DMS114 treated with DMSO at 0.1 percent for 48 hours (cell line): ENCODE measurements at regions not wholly inside any gene's neighbourhood (a gene's known extent, or its start where the extent isn't known, plus 50 kb on each side); places are given as distances from the start of the nearest gene placed in this dataset.
"Not testable (repeated sequence)": the region's sequence is repeated elsewhere in the genome, so short reads cannot be mapped to it uniquely, and the experiment has no call there.

Experiments
- DNase-seq: peaks from one replicate; lab custom pipeline; 2025; ENCODE audit not compliant: unreplicated experiment; lab: John Stamatoyannopoulos, UW

GRCh38 chr1:166488327-166488726 is 321.5 kb upstream of the FAM78B start:
- DNase-seq, result no peak

- no peak for DNase-seq
Measured at GRCh38 chr1:166489356-166489669, 322.5 kb upstream of the FAM78B start.

GRCh38 chr1:166489670-166490436 is 323.1 kb upstream of the FAM78B start:
- no peak for DNase-seq

GRCh38 chr1:166490437-166490991 is 323.7 kb upstream of the FAM78B start:
- no peak for DNase-seq

GRCh38 chr1:166493765-166494164 is 327.0 kb upstream of the FAM78B start:
- DNase-seq, result not testable (repeated sequence)

- DNase-seq, result no peak
Measured at GRCh38 chr1:166507347-166507746, 331.9 kb upstream of the POGK start.

GRCh38 chr1:166511761-166512160 is 327.5 kb upstream of the POGK start:
- DNase-seq, result no peak

GRCh38 chr1:166514067-166514466 is 325.2 kb upstream of the POGK start:
- DNase-seq, result no peak

- DNase-seq, result no peak
Measured at GRCh38 chr1:166527752-166528151, 311.5 kb upstream of the POGK start.

- no peak for DNase-seq
Measured at GRCh38 chr1:166538646-166539045, 300.6 kb upstream of the POGK start.

- no peak for DNase-seq
Measured at GRCh38 chr1:166544036-166544435, 295.2 kb upstream of the POGK start.

- DNase-seq, result no peak
Measured at GRCh38 chr1:166544561-166544960, 294.7 kb upstream of the POGK start.

- no peak for DNase-seq
Measured at GRCh38 chr1:166552706-166553105, 286.6 kb upstream of the POGK start.

GRCh38 chr1:166570954-166571353 is 268.3 kb upstream of the POGK start:
- DNase-seq, result no peak

- no peak for DNase-seq
Measured at GRCh38 chr1:166573199-166573598, 266.1 kb upstream of the POGK start.

- no peak for DNase-seq
Measured at GRCh38 chr1:166579557-166580501, 259.4 kb upstream of the POGK start.

- no peak for DNase-seq
Measured at GRCh38 chr1:166588741-166589140, 250.5 kb upstream of the POGK start.

- no peak for DNase-seq
Measured at GRCh38 chr1:166590161-166590560, 249.1 kb upstream of the POGK start.

GRCh38 chr1:166594646-166595045 is 244.6 kb upstream of the POGK start:
- no peak for DNase-seq

- no peak for DNase-seq
Measured at GRCh38 chr1:166597516-166597915, 241.8 kb upstream of the POGK start.

GRCh38 chr1:166600574-166600973 is 238.7 kb upstream of the POGK start:
- no peak for DNase-seq
